Bone marrow (tissue), 2 donors: ENCODE measurements at regions not wholly inside any gene's neighbourhood (a gene's known extent, or its start where the extent isn't known, plus 50 kb on each side); places are given as distances from the start of the nearest gene placed in this dataset.

Experiments used
- DNase-seq, 2 donors: peaks; one replicate each; lab custom pipeline; 2025; lab: John Stamatoyannopoulos, UW

GRCh38 chr3:30554317-30554690 lies 52.1 kb upstream of the TGFBR2 start:
- no peak for DNase-seq

- no peak for DNase-seq
Observed at GRCh38 chr3:30555968-30556367, 50.4 kb upstream of the TGFBR2 start.
